PC-9 (cell line): ENCODE measurements at regions not wholly inside any gene's neighbourhood (a gene's known extent, or its start where the extent isn't known, plus 50 kb on each side); places are given as distances from the start of the nearest gene placed in this dataset.

Experiments used
- BruUV-seq: library from RNA; stranded (reverse); fragments of 400-500 nt; replicated peaks from 2 replicates; lab custom pipeline; 2021; lab: Mats Ljungman, UMichigan
- CTCF ChIA-PET: fragments of 300-600 bp; sonication (Branson Sonifier 250); formaldehyde crosslinking; loops from one replicate; lab custom pipeline; 2022; ENCODE audit warnings: antibody characterized with exemption; lab: Charles Lee
- POLR2A ChIA-PET: fragments of 300-600 bp; sonication (Branson Sonifier 250); formaldehyde crosslinking; loops from one replicate; lab custom pipeline; 2022; ENCODE audit warnings: antibody characterized with exemption; ENCODE audit not compliant: unreplicated experiment; lab: Charles Lee
- DNase-seq, 2 experiments: peaks; one replicate each; pipeline versions ENCODE4 v3.0.0 to v3.0.0-alpha.2; 2015 to 2022; ENCODE audit warnings: mixed read lengths in 1 of 2
- H2AFZ ChIP-seq: fragments of 200-600 bp; sonication (generic); 2 replicates; pipeline ENCODE4 v1.8.1; 2017; ENCODE audit warnings: antibody characterized with exemption
- H3F3A ChIP-seq: fragments of 200-600 bp; sonication (generic); 2 replicates; pipeline ENCODE4 v1.8.1; 2017; ENCODE audit warnings: antibody characterized with exemption, mild to moderate bottlenecking, low read depth; ENCODE audit not compliant: insufficient read depth
- H3K27ac ChIP-seq: fragments of 200-600 bp; sonication (generic); 2 replicates; pipeline ENCODE4 v1.6.1; 2016; ENCODE audit warnings: mixed run types
- H3K27me3 ChIP-seq: fragments of 200-600 bp; sonication (generic); 2 replicates; pipeline ENCODE4 v1.6.1; 2016; ENCODE audit warnings: low read depth, mixed run types; ENCODE audit not compliant: insufficient read depth
- H3K36me3 ChIP-seq: fragments of 200-600 bp; sonication (generic); 2 replicates; pipeline ENCODE4 v1.6.1; 2016; ENCODE audit warnings: low read depth, mixed run types
- H3K4me1 ChIP-seq: fragments of 200-600 bp; sonication (generic); replicated peaks from 2 replicates; pipeline ENCODE4 v1.6.1; 2016; ENCODE audit warnings: mixed run types; ENCODE audit not compliant: insufficient read depth
- H3K4me2 ChIP-seq: fragments of 200-600 bp; sonication (generic); 2 replicates; pipeline ENCODE4 v1.6.1; 2017; ENCODE audit warnings: mixed run types
- H3K4me3 ChIP-seq: fragments of 200-600 bp; sonication (generic); 2 replicates; pipeline ENCODE4 v1.6.1; 2016; ENCODE audit warnings: mixed run types
- H3K79me2 ChIP-seq: fragments of 200-600 bp; sonication (generic); 2 replicates; pipeline ENCODE4 v1.6.1; 2017; ENCODE audit warnings: low read depth, mixed run types
- H3K9me2 ChIP-seq: fragments of 200-600 bp; sonication (generic); 2 replicates; pipeline ENCODE4 v1.8.1; 2017; ENCODE audit warnings: mild to moderate bottlenecking; ENCODE audit not compliant: insufficient read depth
- H3K9me3 ChIP-seq: fragments of 200-600 bp; sonication (generic); 2 replicates; pipeline ENCODE4 v1.8.1; 2016; ENCODE audit warnings: low read depth; ENCODE audit not compliant: insufficient read depth
- H4K20me1 ChIP-seq: fragments of 200-600 bp; sonication (generic); 2 replicates; pipeline ENCODE4 v1.8.1; 2017; ENCODE audit not compliant: insufficient read depth
- EZH2 ChIP-seq: fragments of 200-600 bp; sonication (generic); IDR thresholded peaks from 2 replicates; pipeline ENCODE4 v1.8.0; 2017; ENCODE audit warnings: antibody characterized with exemption, low read depth
- intact Hi-C: fragments of 100-400 bp; cut with micrococcal nuclease; formaldehyde crosslinking; loops from one replicate; pipeline ENCODE4 v1.10.0; 2022; ENCODE audit not compliant: unreplicated experiment
- TF ChIP-seq, protein P1 (sequence below): fragments of 200-600 bp; sonication (generic); conservative IDR thresholded peaks from 2 replicates; pipeline ENCODE4 v1.6.1; 2017; ENCODE audit warnings: mixed run types, antibody characterized with exemption, mild to moderate bottlenecking, moderate library complexity

DNA sequence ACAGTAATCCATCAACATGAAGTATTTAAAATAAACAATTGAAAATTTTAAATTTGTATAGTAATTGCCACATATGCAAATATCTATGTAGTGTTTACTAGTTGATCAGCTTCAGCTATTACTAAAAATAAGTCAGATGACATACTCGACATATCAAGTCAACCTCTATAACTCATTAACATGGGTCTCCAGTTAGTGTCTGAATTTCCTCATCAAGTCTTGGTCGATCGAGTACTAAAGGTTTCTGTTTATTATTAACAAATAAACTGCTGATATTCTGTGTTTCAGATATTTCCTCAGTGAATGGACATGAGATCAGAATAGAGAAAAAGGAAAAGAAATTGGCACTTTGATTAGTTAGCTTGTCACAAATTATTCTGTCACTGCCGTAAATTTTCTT is 266.5 kb upstream of the ITGA1 start:
- CTCF ChIA-PET: no interaction called here

DNA sequence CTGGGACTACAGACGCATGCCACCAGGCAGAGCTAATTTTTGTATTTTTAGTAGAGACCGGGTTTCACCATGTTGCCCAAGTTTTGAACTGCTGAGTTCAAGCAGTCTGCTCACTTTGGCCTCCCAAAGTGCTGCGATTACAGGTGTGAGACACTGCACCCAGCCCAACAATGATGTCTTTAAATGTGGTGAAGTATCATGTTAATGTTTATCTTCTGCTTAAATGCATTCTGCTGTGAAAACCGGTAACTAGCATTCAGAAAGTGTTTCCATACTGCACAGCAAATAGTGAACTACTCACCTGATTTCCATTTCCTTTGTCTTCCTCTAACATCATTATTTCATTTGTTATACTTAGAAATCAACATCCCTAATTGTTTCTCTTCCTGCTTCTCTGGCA is 264.0 kb upstream of the ITGA1 start:
- no peaks in the 10 kb centered on the region for H3K9me3 ChIP-seq
- no peaks in the 10 kb centered on the region for H3F3A ChIP-seq
- H3K4me2 ChIP-seq: no peak overlapping the region
- no peaks in the 10 kb centered on the region for H3K79me2 ChIP-seq
- no peaks in the 10 kb centered on the region for H3K4me1 ChIP-seq
- H3K27ac ChIP-seq: no peak overlapping the region
- no peaks in the 10 kb centered on the region for H4K20me1 ChIP-seq
- no peaks in the 10 kb centered on the region for H3K27me3 ChIP-seq
- BruUV-seq: no TSS peak
- POLR2A ChIA-PET: interaction anchor here (0.5 kb wide), 1 partner anchor 1614 kb away, joined by 11 read pairs; no protein-coding TSS in a partner anchor
- intact Hi-C loops: no loop called here
- no peak for DNase-seq
- no peak overlapping the region for H2AFZ ChIP-seq
- TF ChIP-seq, protein P1, sequence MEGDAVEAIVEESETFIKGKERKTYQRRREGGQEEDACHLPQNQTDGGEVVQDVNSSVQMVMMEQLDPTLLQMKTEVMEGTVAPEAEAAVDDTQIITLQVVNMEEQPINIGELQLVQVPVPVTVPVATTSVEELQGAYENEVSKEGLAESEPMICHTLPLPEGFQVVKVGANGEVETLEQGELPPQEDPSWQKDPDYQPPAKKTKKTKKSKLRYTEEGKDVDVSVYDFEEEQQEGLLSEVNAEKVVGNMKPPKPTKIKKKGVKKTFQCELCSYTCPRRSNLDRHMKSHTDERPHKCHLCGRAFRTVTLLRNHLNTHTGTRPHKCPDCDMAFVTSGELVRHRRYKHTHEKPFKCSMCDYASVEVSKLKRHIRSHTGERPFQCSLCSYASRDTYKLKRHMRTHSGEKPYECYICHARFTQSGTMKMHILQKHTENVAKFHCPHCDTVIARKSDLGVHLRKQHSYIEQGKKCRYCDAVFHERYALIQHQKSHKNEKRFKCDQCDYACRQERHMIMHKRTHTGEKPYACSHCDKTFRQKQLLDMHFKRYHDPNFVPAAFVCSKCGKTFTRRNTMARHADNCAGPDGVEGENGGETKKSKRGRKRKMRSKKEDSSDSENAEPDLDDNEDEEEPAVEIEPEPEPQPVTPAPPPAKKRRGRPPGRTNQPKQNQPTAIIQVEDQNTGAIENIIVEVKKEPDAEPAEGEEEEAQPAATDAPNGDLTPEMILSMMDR: no peak
- no peak for TF ChIP-seq EZH2
- H3K36me3 ChIP-seq: no peaks in the 10 kb centered on the region
- CTCF ChIA-PET: no interaction called here
- H3K9me2 ChIP-seq: no peaks in the 10 kb centered on the region
- H3K4me3 ChIP-seq: no peak overlapping the region

More for the DNA sequence above, 266.5 kb upstream of the ITGA1 start:
- Histone ChIP-seq H3K27me3 (no peaks in the 10 kb centered on the region), H3K27ac (no peak overlapping the region), H4K20me1 (no peaks in the 10 kb centered on the region), H2AFZ (no peak overlapping the region), H3K4me1 (no peaks in the 10 kb centered on the region), H3K4me2 (no peak overlapping the region), H3K9me3 (no peaks in the 10 kb centered on the region), H3K9me2 (no peaks in the 10 kb centered on the region), H3F3A (no peaks in the 10 kb centered on the region), H3K79me2 (no peaks in the 10 kb centered on the region), H3K4me3 (no peak overlapping the region), H3K36me3 (no peaks in the 10 kb centered on the region)
- no TSS peak for BruUV-seq
- DNase-seq: no peak
- POLR2A ChIA-PET: no interaction called here
- TF ChIP-seq EZH2: no peak
- TF ChIP-seq, protein P1: no peak
- intact Hi-C loops: no loop called here

DNA sequence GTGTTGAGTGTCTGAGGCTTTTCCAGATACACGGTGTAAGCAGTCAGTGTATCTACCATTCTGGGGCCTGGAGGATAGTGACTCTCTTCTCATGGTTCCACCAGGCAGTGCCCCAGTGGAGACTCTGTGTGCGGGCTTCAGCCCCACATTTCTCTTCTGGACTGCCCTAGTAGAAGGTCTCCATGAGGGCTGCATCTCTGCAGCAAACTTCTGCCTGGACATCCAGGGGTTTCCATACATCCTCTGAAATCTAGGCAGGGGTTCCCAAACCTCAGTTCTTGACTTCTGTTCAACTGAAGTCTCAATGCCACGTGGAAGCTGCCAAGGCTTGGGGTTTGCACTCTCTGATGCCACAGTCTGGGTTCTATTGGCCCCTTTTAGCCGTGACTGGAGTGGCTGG is 256.6 kb upstream of the ITGA1 start:
- BruUV-seq: no TSS peak
- no peaks in the 10 kb centered on the region for H3K9me2 ChIP-seq
- no peak overlapping the region for H3K4me2 ChIP-seq
- POLR2A ChIA-PET: no interaction called here
- H4K20me1 ChIP-seq: no peaks in the 10 kb centered on the region
- H3K9me3 ChIP-seq: no peaks in the 10 kb centered on the region
- H3F3A ChIP-seq: no peaks in the 10 kb centered on the region
- DNase-seq: no peak
- no peaks in the 10 kb centered on the region for H3K36me3 ChIP-seq
- TF ChIP-seq, protein P1: no peak
- TF ChIP-seq EZH2: no peak
- CTCF ChIA-PET: no interaction called here
- H3K4me3 ChIP-seq: no peak overlapping the region
- no peaks in the 10 kb centered on the region for H3K79me2 ChIP-seq
- H2AFZ ChIP-seq: no peak overlapping the region
- H3K27me3 ChIP-seq: no peaks in the 10 kb centered on the region
- intact Hi-C loops: no loop called here
- H3K4me1 ChIP-seq: no peaks in the 10 kb centered on the region
- H3K27ac ChIP-seq: no peak overlapping the region
